ENCODE measurements at regions not wholly inside any gene's neighbourhood (a gene's known extent, or its start where the extent isn't known, plus 50 kb on each side); places are given as distances from the start of the nearest gene placed in this dataset.

DNA sequence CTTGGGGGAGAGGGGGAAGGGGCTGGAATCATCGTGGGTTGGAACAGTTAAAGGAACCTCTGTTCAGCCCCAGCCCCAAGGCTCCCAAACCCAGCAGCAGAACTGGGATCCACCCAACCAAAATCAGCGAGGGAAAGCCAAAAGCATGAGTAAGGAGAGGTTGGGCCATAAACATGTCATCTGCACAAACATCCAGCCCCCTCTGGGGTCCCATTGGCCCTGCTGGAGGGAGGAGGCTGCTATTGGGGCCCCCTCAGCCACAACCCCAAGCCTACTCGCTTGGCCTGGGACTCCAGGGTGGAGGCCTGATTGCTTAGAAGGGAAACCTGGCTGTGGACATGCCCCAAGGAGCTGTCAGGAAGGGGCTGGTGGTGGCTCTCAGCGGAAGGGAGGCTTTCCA, 154.9 kb downstream of the FGF18 start:
- no peak for DNase-seq
- ChIA-PET CTCF (no interaction called here), POLR2A (ENCODE audit: unreplicated experiment) (no interaction called here)
- Histone ChIP-seq H3K4me3 (no peak overlapping the region), H2AFZ (no peak overlapping the region), H3K9me2 (ENCODE audit: insufficient read depth) (no peaks in the 10 kb centered on the region), H4K20me1 (ENCODE audit: insufficient read depth) (no peaks in the 10 kb centered on the region), H3K9me3 (ENCODE audit: insufficient read depth, low read depth) (peaks cover 5% of the 10 kb centered on the region; the same call in 1 of the 2 replicates), H3K4me1 (replicated peaks; ENCODE audit: insufficient read depth) (no peaks in the 10 kb centered on the region), H3K36me3 (ENCODE audit: low read depth) (no peaks in the 10 kb centered on the region), H3K4me2 (no peak overlapping the region), H3K27ac (no peak overlapping the region), H3K79me2 (ENCODE audit: low read depth) (no peaks in the 10 kb centered on the region), H3K27me3 (ENCODE audit: insufficient read depth, low read depth) (no peaks in the 10 kb centered on the region), H3F3A (ENCODE audit: insufficient read depth, low read depth) (no peaks in the 10 kb centered on the region)
- intact Hi-C loops (cut with micrococcal nuclease; ENCODE audit: unreplicated experiment) = no loop called here
- no peak for TF ChIP-seq EZH2 (IDR thresholded peaks at IDR 0.05; ENCODE audit: low read depth)
- no peak for TF ChIP-seq CTCF (conservative IDR thresholded peaks at IDR 0.05)
- BruUV-seq (replicated peaks) = no TSS peak

DNA sequence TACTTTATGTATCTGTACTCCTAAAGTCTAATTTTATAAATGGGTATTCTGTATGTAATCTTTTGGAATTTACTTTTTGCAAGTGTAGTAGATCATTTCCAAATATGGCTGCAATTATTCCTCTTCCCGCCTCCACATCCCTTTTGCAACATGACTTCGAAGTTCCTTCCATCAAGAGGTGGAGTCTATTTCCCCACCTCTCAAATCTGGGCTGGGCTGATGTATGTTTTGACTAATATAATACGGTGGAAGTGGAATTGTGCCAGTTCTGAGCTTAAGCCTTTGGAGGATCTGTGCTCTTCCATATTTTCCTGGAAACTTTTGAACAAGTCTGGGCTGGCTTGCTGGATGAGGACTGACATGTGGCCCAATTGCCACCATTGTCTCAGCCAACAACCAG, 155.9 kb downstream of the FGF18 start:
- Histone ChIP-seq H3K4me1 (replicated peaks; ENCODE audit: insufficient read depth) (no peaks in the 10 kb centered on the region), H3K27me3 (ENCODE audit: insufficient read depth, low read depth) (no peaks in the 10 kb centered on the region), H3K4me3 (no peak overlapping the region), H3F3A (ENCODE audit: insufficient read depth, low read depth) (no peaks in the 10 kb centered on the region), H3K9me2 (ENCODE audit: insufficient read depth) (no peaks in the 10 kb centered on the region), H4K20me1 (ENCODE audit: insufficient read depth) (no peaks in the 10 kb centered on the region), H3K9me3 (ENCODE audit: insufficient read depth, low read depth) (no peaks in the 10 kb centered on the region), H3K36me3 (ENCODE audit: low read depth) (no peaks in the 10 kb centered on the region), H3K27ac (no peak overlapping the region), H2AFZ (no peak overlapping the region), H3K79me2 (ENCODE audit: low read depth) (no peaks in the 10 kb centered on the region), H3K4me2 (no peak overlapping the region)
- ChIA-PET POLR2A (ENCODE audit: unreplicated experiment) (no interaction called here), CTCF (interaction anchor here (0.7 kb wide), 1 partner anchor 153 kb away, joined by 3 read pairs; no protein-coding TSS in a partner anchor)
- intact Hi-C loops (cut with micrococcal nuclease; ENCODE audit: unreplicated experiment) = no loop called here
- BruUV-seq (replicated peaks) = no TSS peak
- DNase-seq = no peak
- TF ChIP-seq EZH2 (IDR thresholded peaks at IDR 0.05; ENCODE audit: low read depth) (no peak), CTCF (conservative IDR thresholded peaks at IDR 0.05) (no peak)

DNA sequence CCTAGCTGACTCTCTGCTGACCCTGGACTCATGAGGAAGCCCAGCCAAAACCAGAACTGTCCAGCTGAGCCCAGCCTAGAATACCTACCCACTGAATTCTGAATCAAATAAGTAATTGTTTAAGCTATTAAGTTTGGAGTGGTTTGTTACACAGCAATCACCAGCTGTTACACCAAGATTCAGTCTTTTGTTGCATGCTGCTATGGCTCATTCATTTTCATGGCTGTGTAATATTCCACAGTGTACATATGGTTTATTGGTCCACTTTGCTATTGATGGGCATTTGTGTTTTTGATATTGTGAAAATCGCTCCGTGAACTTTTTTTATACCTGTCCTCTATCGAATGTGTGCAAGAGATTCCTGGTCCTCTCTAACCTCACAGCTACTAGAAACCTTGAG, 156.4 kb downstream of the FGF18 start:
- Histone ChIP-seq H3K4me1 (replicated peaks; ENCODE audit: insufficient read depth) (no peaks in the 10 kb centered on the region), H3K9me2 (ENCODE audit: insufficient read depth) (no peaks in the 10 kb centered on the region), H3K36me3 (ENCODE audit: low read depth) (no peaks in the 10 kb centered on the region), H3K27ac (no peak overlapping the region), H3K4me3 (no peak overlapping the region), H2AFZ (no peak overlapping the region), H3K79me2 (ENCODE audit: low read depth) (no peaks in the 10 kb centered on the region), H3K27me3 (ENCODE audit: insufficient read depth, low read depth) (no peaks in the 10 kb centered on the region), H3F3A (ENCODE audit: insufficient read depth, low read depth) (no peaks in the 10 kb centered on the region), H4K20me1 (ENCODE audit: insufficient read depth) (no peaks in the 10 kb centered on the region), H3K9me3 (ENCODE audit: insufficient read depth, low read depth) (no peaks in the 10 kb centered on the region), H3K4me2 (no peak overlapping the region)
- intact Hi-C loops (cut with micrococcal nuclease; ENCODE audit: unreplicated experiment) = no loop called here
- ChIA-PET CTCF (interaction anchor here (0.7 kb wide), 1 partner anchor 152 kb away, joined by 3 read pairs; no protein-coding TSS in a partner anchor), POLR2A (ENCODE audit: unreplicated experiment) (no interaction called here)
- no TSS peak for BruUV-seq (replicated peaks)
- TF ChIP-seq EZH2 (IDR thresholded peaks at IDR 0.05; ENCODE audit: low read depth) = no peak
- no peak for TF ChIP-seq CTCF (conservative IDR thresholded peaks at IDR 0.05)
- DNase-seq = no peak
